Endothelial cell (in vitro differentiated cells): ENCODE measurements at regions not wholly inside any gene's neighbourhood (a gene's known extent, or its start where the extent isn't known, plus 50 kb on each side); places are given as distances from the start of the nearest gene placed in this dataset.
"Not testable (repeated sequence)": the region's sequence is repeated elsewhere in the genome, so short reads cannot be mapped to it uniquely, and the experiment has no call there.

Experiments used
- DNase-seq: peaks from one replicate; pipeline ENCODE4 v3.0.0; 2021; ENCODE audit warnings: low spot score
- H3K27ac Mint-ChIP-seq: one replicate; pipeline ENCODE4 v1.8.0; 2021; ENCODE audit warnings: mixed read lengths, inconsistent platforms; ENCODE audit not compliant: unreplicated experiment
- H3K27me3 Mint-ChIP-seq: one replicate; pipeline ENCODE4 v1.8.0; 2021; ENCODE audit warnings: mild to moderate bottlenecking, moderate library complexity, mixed read lengths, inconsistent platforms; ENCODE audit not compliant: unreplicated experiment
- H3K36me3 Mint-ChIP-seq: one replicate; pipeline ENCODE4 v1.8.0; 2021; ENCODE audit warnings: mild to moderate bottlenecking, low read depth, mixed read lengths, inconsistent platforms; ENCODE audit not compliant: unreplicated experiment
- H3K4me1 Mint-ChIP-seq: one replicate; pipeline ENCODE4 v1.8.0; 2021; ENCODE audit warnings: mild to moderate bottlenecking, mixed read lengths, inconsistent platforms; ENCODE audit not compliant: unreplicated experiment
- H3K4me3 Mint-ChIP-seq: one replicate; pipeline ENCODE4 v1.8.0; 2021; ENCODE audit warnings: mild to moderate bottlenecking, mixed read lengths, inconsistent platforms; ENCODE audit not compliant: unreplicated experiment
- H3K9me3 Mint-ChIP-seq: one replicate; pipeline ENCODE4 v1.8.0; 2021; ENCODE audit warnings: mixed read lengths, inconsistent platforms; ENCODE audit not compliant: unreplicated experiment
- CTCF ChIP-seq: fragments of 200-600 bp; sonication (generic); IDR thresholded peaks from one replicate; pipeline ENCODE4 v1.5.0; 2021; ENCODE audit warnings: antibody characterized with exemption; ENCODE audit not compliant: unreplicated experiment

- H3K27me3 Mint-ChIP-seq: peaks cover 2% of the 10 kb centered on the region
- no peak overlapping the region for H3K4me3 Mint-ChIP-seq
- no peak for TF ChIP-seq CTCF
- DNase-seq: no peak
- no peaks in the 10 kb centered on the region for H3K9me3 Mint-ChIP-seq
- no peaks in the 10 kb centered on the region for H3K36me3 Mint-ChIP-seq
- H3K27ac Mint-ChIP-seq: no peak overlapping the region
- peaks cover 17% of the 10 kb centered on the region for H3K4me1 Mint-ChIP-seq
These were observed 53.9 kb upstream of the MCUR1 start for GRCh38 chr6:13868236-13868635.

GRCh38 chr6:13866301-13866700 lies 51.9 kb upstream of the MCUR1 start:
- Mint-ChIP-seq H3K4me3 (no peak overlapping the region), H3K36me3 (no peaks in the 10 kb centered on the region), H3K27me3 (peaks cover 2% of the 10 kb centered on the region), H3K4me1 (peaks cover 12% of the 10 kb centered on the region), H3K27ac (no peak overlapping the region), H3K9me3 (no peaks in the 10 kb centered on the region)
- TF ChIP-seq CTCF: no peak
- no peak for DNase-seq

GRCh38 chr6:13865141-13865540 lies 50.8 kb upstream of the MCUR1 start:
- H3K27ac Mint-ChIP-seq: no peak overlapping the region
- TF ChIP-seq CTCF: no peak
- H3K9me3 Mint-ChIP-seq: no peaks in the 10 kb centered on the region
- no peak overlapping the region for H3K4me3 Mint-ChIP-seq
- DNase-seq: no peak
- no peaks in the 10 kb centered on the region for H3K36me3 Mint-ChIP-seq
- H3K27me3 Mint-ChIP-seq: peaks cover 2% of the 10 kb centered on the region
- H3K4me1 Mint-ChIP-seq: peaks cover 12% of the 10 kb centered on the region

GRCh38 chr6:13864669-13865068 lies 50.3 kb upstream of the MCUR1 start:
- H3K27ac Mint-ChIP-seq, H3K9me3 Mint-ChIP-seq, H3K4me3 Mint-ChIP-seq, H3K36me3 Mint-ChIP-seq, H3K27me3 Mint-ChIP-seq, DNase-seq: not testable (repeated sequence)
- peaks cover 12% of the 10 kb centered on the region for H3K4me1 Mint-ChIP-seq
